HG02642 (cell line): ENCODE measurements at regions not wholly inside any gene's neighbourhood (a gene's known extent, or its start where the extent isn't known, plus 50 kb on each side); places are given as distances from the start of the nearest gene placed in this dataset.
"Not testable (repeated sequence)": the region's sequence is repeated elsewhere in the genome, so short reads cannot be mapped to it uniquely, and the experiment has no call there.

Experiments
- ATAC-seq: cut with Tn5 transposase; IDR thresholded peaks from one replicate; pipeline ENCODE4 v1.9.1; 2021; ENCODE audit warnings: mild to moderate bottlenecking; ENCODE audit not compliant: unreplicated experiment, poor library complexity

- no peak for ATAC-seq
These were observed 232.6 kb upstream of the C1orf174 start for GRCh38 chr1:4132352-4133296.

- ATAC-seq, result no peak
These were observed 233.3 kb upstream of the C1orf174 start for GRCh38 chr1:4133297-4133938.

GRCh38 chr1:4133939-4134321 lies 233.9 kb upstream of the C1orf174 start:
- ATAC-seq, result no peak

- ATAC-seq, result not testable (repeated sequence)
These were observed 235.8 kb upstream of the C1orf174 start for GRCh38 chr1:4135853-4136252.

- no peak for ATAC-seq
These were observed 237.7 kb upstream of the C1orf174 start for GRCh38 chr1:4137621-4138415.

- ATAC-seq, result no peak
These were observed 239.6 kb upstream of the C1orf174 start for GRCh38 chr1:4139646-4140045.

- no peak for ATAC-seq
These were observed 240.2 kb upstream of the C1orf174 start for GRCh38 chr1:4140241-4140640.

GRCh38 chr1:4140821-4141220 lies 240.7 kb upstream of the C1orf174 start:
- no peak for ATAC-seq

GRCh38 chr1:4144349-4144971 lies 244.4 kb upstream of the C1orf174 start:
- ATAC-seq, result no peak

- no peak for ATAC-seq
These were observed 246.0 kb upstream of the C1orf174 start for GRCh38 chr1:4146101-4146500.

- ATAC-seq, result no peak
These were observed 246.5 kb upstream of the C1orf174 start for GRCh38 chr1:4146614-4147013.

- ATAC-seq, result no peak
These were observed 247.4 kb upstream of the C1orf174 start for GRCh38 chr1:4147509-4147908.

GRCh38 chr1:4149281-4149680 lies 249.2 kb upstream of the C1orf174 start:
- ATAC-seq, result no peak

GRCh38 chr1:4149831-4150230 lies 249.8 kb upstream of the C1orf174 start:
- no peak for ATAC-seq

GRCh38 chr1:4150262-4150661 lies 250.2 kb upstream of the C1orf174 start:
- ATAC-seq, result no peak

GRCh38 chr1:4152266-4152665 lies 252.2 kb upstream of the C1orf174 start:
- no peak for ATAC-seq

- no peak for ATAC-seq
These were observed 253.5 kb upstream of the C1orf174 start for GRCh38 chr1:4153571-4153970.

GRCh38 chr1:4156241-4156973 lies 256.3 kb upstream of the C1orf174 start:
- no peak for ATAC-seq

- ATAC-seq, result no peak
These were observed 260.1 kb upstream of the C1orf174 start for GRCh38 chr1:4160181-4160580.
